ENCODE measurements at regions not wholly inside any gene's neighbourhood (a gene's known extent, or its start where the extent isn't known, plus 50 kb on each side); places are given as distances from the start of the nearest gene placed in this dataset.

DNA sequence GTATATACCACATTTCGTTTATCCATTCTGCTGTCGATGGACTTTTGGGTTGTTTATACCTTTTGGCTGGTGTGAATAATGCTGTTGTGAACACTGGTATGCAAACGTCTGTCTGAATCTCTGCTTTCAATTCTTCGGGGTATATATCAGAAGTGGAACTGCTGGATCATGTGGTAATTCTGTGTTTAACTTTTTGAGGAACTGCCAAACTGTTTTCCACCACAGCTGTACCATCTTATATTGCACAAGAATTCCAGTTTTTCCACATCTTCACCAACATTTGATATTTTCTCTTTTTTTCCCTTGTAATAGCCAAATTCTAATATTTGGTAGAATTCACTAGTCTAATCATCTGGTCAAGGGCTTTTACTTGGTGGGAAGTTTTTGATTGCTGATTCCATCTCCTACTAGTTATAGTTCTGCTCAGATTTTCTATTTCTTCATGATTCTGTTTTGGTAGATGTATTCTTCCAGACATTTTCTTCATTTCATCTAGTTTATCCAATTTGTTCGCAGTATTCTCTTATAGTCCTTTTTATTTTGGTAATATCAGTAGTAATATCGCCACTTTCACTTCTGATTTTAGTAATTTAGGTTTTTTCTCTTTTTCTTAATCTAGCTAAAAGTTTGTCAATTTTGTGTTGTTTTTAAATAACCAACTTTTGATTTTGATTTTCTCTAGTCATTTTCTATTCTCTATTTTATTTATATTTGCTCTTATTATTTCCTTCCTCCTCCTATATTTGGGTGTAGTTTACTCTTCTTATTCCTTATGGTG lies 271.2 kb downstream of the ZEB1 start:
- TF ChIP-seq FOXS1 (CRISPR knock-in tag; IDR thresholded peaks at IDR 0.05) (no peak), ZFP36 (IDR thresholded peaks at IDR 0.05; ENCODE audit: borderline replicate concordance, partially characterized antibody) (no peak), FOSL2 (IDR thresholded peaks at IDR 0.05) (no peak), FOSL2 (CRISPR knock-in tag; IDR thresholded peaks at IDR 0.05) (no peak), POLR2A (IDR thresholded peaks at IDR 0.05; ENCODE audit: low read length) (no peak), ESRRA (IDR thresholded peaks at IDR 0.05; ENCODE audit: borderline replicate concordance, low read length) (no peak), JUN (IDR thresholded peaks at IDR 0.05) (no peak), JUNB (IDR thresholded peaks at IDR 0.05) (no peak), ZSCAN20 (CRISPR knock-in tag; IDR thresholded peaks at IDR 0.05) (no peak)
- TF ChIP-seq, protein P1, sequence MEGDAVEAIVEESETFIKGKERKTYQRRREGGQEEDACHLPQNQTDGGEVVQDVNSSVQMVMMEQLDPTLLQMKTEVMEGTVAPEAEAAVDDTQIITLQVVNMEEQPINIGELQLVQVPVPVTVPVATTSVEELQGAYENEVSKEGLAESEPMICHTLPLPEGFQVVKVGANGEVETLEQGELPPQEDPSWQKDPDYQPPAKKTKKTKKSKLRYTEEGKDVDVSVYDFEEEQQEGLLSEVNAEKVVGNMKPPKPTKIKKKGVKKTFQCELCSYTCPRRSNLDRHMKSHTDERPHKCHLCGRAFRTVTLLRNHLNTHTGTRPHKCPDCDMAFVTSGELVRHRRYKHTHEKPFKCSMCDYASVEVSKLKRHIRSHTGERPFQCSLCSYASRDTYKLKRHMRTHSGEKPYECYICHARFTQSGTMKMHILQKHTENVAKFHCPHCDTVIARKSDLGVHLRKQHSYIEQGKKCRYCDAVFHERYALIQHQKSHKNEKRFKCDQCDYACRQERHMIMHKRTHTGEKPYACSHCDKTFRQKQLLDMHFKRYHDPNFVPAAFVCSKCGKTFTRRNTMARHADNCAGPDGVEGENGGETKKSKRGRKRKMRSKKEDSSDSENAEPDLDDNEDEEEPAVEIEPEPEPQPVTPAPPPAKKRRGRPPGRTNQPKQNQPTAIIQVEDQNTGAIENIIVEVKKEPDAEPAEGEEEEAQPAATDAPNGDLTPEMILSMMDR (IDR thresholded peaks at IDR 0.05), result no peak
- TF ChIP-seq, protein P2, sequence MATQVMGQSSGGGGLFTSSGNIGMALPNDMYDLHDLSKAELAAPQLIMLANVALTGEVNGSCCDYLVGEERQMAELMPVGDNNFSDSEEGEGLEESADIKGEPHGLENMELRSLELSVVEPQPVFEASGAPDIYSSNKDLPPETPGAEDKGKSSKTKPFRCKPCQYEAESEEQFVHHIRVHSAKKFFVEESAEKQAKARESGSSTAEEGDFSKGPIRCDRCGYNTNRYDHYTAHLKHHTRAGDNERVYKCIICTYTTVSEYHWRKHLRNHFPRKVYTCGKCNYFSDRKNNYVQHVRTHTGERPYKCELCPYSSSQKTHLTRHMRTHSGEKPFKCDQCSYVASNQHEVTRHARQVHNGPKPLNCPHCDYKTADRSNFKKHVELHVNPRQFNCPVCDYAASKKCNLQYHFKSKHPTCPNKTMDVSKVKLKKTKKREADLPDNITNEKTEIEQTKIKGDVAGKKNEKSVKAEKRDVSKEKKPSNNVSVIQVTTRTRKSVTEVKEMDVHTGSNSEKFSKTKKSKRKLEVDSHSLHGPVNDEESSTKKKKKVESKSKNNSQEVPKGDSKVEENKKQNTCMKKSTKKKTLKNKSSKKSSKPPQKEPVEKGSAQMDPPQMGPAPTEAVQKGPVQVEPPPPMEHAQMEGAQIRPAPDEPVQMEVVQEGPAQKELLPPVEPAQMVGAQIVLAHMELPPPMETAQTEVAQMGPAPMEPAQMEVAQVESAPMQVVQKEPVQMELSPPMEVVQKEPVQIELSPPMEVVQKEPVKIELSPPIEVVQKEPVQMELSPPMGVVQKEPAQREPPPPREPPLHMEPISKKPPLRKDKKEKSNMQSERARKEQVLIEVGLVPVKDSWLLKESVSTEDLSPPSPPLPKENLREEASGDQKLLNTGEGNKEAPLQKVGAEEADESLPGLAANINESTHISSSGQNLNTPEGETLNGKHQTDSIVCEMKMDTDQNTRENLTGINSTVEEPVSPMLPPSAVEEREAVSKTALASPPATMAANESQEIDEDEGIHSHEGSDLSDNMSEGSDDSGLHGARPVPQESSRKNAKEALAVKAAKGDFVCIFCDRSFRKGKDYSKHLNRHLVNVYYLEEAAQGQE (IDR thresholded peaks at IDR 0.05), result no peak
